K562 (cell line): ENCODE measurements at regions not wholly inside any gene's neighbourhood (a gene's known extent, or its start where the extent isn't known, plus 50 kb on each side); places are given as distances from the start of the nearest gene placed in this dataset.

Source experiments
- ELF1 ChIP-seq: fragments of 200-800 bp; sonication (Bioruptor generic); IDR thresholded peaks from 2 replicates; pipeline ENCODE4 v1.6.1; 2016; ENCODE audit warnings: missing genetic modification characterization, missing compliant biosample characterization
- ETV1 ChIP-seq: fragments of 450-650 bp; conservative IDR thresholded peaks from 2 replicates; pipeline ENCODE4 v1.6.1; 2016; ENCODE audit warnings: missing genetic modification characterization, control low read depth, low read depth, missing compliant biosample characterization
- FOSL1 ChIP-seq: fragments of 200-800 bp; sonication (Bioruptor generic); conservative IDR thresholded peaks from 2 replicates; pipeline ENCODE4 v1.6.1; 2016; ENCODE audit warnings: missing genetic modification characterization, missing compliant biosample characterization
- GATA2 ChIP-seq: sonication (generic); formaldehyde crosslinking; IDR thresholded peaks from 2 replicates; pipeline ENCODE4 v1.4.0; 2020; ENCODE audit warnings: mild to moderate bottlenecking, missing genetic modification reagents
- KDM2B ChIP-seq: fragments of 250-450 bp; sonication (Bioruptor Pico); IDR thresholded peaks from 2 replicates; pipeline ENCODE4 v1.8.0; 2021; ENCODE audit warnings: mild to moderate bottlenecking, moderate library complexity
- MAFF ChIP-seq: IDR thresholded peaks from 2 replicates; pipeline ENCODE4 v1.6.1; 2012; ENCODE audit warnings: low read length, improper control_type of control experiment
- MAFK ChIP-seq: IDR thresholded peaks from 2 replicates; pipeline ENCODE4 v1.6.1; 2011; ENCODE audit warnings: low read length, improper control_type of control experiment
- MECOM ChIP-seq: fragments of 250-450 bp; sonication (Bioruptor Pico); IDR thresholded peaks from 2 replicates; pipeline ENCODE4 v1.8.0; 2022; ENCODE audit warnings: inconsistent platforms
- MEF2D ChIP-seq: conservative IDR thresholded peaks from 2 replicates; pipeline ENCODE4 v1.6.1; 2016; ENCODE audit warnings: low read depth, missing genetic modification characterization, missing compliant biosample characterization
- NFE2 ChIP-seq: IDR thresholded peaks from 2 replicates; pipeline ENCODE4 v1.6.1; 2014; ENCODE audit warnings: antibody characterized with exemption, low read depth
- NFE2L1 ChIP-seq: fragments of 450-650 bp; IDR thresholded peaks from 2 replicates; pipeline ENCODE4 v1.6.1; 2016; ENCODE audit warnings: missing genetic modification characterization, low read depth, mild to moderate bottlenecking, missing compliant biosample characterization, moderate library complexity, borderline replicate concordance
- SNIP1 ChIP-seq: fragments of 450-650 bp; IDR thresholded peaks from 2 replicates; pipeline ENCODE4 v1.7.1; 2017; ENCODE audit warnings: low read depth, mild to moderate bottlenecking
- SRF ChIP-seq, 2 experiments: fragments of 250-450, 450-650 bp in 1 of 2; sonication (Bioruptor Pico) in 1 of 2; sonication (generic) in 1 of 2; formaldehyde crosslinking; IDR thresholded peaks; 2 replicates each; pipeline versions ENCODE4 v1.5.0 to v1.5.1; 2020 to 2022; ENCODE audit warnings: mild to moderate bottlenecking in 1 of 2, missing genetic modification reagents in 1 of 2
- ZNF143 ChIP-seq: sonication (generic); formaldehyde crosslinking; IDR thresholded peaks from 2 replicates; pipeline ENCODE4 v1.9.0; 2022; ENCODE audit warnings: mild to moderate bottlenecking, missing genetic modification reagents
- ZNF707 ChIP-seq: fragments of 250-450 bp; sonication (Bioruptor Pico); conservative IDR thresholded peaks from 2 replicates; pipeline ENCODE4 v1.8.0; 2022; ENCODE audit warnings: inconsistent platforms, mild to moderate bottlenecking, moderate library complexity
- TF ChIP-seq, protein P1 (sequence below), 2 experiments: IDR thresholded peaks in 1 of 2; conservative IDR thresholded peaks in 1 of 2; 2 replicates each; pipeline ENCODE4 v1.6.1; 2016; ENCODE audit warnings: low read depth in 2 of 2, mild to moderate bottlenecking in 1 of 2, missing compliant biosample characterization in 1 of 2, missing genetic modification characterization in 1 of 2, moderate library complexity in 1 of 2
- TF ChIP-seq, protein P2 (sequence below): fragments of 250-450 bp; sonication (Bioruptor Pico); IDR thresholded peaks from 2 replicates; pipeline ENCODE4 v1.4.0; 2020; ENCODE audit warnings: borderline replicate concordance

DNA sequence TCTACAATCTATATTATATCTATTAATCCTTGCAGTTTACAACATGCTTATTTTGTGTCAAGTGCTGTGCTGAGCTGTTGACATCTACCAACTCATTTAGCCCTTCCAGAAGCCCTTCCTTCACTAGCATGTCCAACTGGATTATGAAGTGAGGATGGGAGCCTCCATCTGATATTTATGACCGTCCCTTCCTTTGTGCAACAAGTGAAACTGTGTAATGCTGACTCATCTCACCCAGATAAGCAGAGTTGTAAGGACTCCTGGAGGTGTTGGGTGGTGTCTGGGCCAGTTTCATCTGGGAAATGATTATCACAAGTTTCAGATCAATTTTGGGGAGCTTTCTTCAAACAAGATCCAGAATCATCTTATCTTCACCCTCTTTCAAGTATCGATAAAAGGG, 156.6 kb upstream of the ETAA1 start (continued):
- TF ChIP-seq, protein P1, sequence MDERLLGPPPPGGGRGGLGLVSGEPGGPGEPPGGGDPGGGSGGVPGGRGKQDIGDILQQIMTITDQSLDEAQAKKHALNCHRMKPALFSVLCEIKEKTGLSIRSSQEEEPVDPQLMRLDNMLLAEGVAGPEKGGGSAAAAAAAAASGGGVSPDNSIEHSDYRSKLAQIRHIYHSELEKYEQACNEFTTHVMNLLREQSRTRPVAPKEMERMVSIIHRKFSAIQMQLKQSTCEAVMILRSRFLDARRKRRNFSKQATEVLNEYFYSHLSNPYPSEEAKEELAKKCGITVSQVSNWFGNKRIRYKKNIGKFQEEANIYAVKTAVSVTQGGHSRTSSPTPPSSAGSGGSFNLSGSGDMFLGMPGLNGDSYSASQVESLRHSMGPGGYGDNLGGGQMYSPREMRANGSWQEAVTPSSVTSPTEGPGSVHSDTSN (CRISPR knock-in tag; IDR thresholded peaks at IDR 0.05; ENCODE audit: low read depth) = no peak
- TF ChIP-seq, protein P1 (tag; conservative IDR thresholded peaks at IDR 0.05; ENCODE audit: low read depth) = peak; percentile 63
- TF ChIP-seq MAFF (peak; percentile 76), SRF (CRISPR knock-in tag; IDR thresholded peaks at IDR 0.05) (no peak), GATA2 (no peak), ZNF707 (no peak), FOSL1 (tag) (no peak), MEF2D (tag) (no peak), NFE2 (peak; percentile 87), MAFK (peak; percentile 67), ZNF143 (CRISPR knock-in tag) (no peak), MECOM (CRISPR knock-in tag) (peak; percentile 24; the same call in 1 of the 2 replicates), NFE2L1 (peak; percentile 52; the same call in 1 of the 2 replicates), ETV1 (no peak), KDM2B (CRISPR knock-in tag) (no peak), ELF1 (tag) (no peak), SNIP1 (no peak)
- TF ChIP-seq, protein P2, sequence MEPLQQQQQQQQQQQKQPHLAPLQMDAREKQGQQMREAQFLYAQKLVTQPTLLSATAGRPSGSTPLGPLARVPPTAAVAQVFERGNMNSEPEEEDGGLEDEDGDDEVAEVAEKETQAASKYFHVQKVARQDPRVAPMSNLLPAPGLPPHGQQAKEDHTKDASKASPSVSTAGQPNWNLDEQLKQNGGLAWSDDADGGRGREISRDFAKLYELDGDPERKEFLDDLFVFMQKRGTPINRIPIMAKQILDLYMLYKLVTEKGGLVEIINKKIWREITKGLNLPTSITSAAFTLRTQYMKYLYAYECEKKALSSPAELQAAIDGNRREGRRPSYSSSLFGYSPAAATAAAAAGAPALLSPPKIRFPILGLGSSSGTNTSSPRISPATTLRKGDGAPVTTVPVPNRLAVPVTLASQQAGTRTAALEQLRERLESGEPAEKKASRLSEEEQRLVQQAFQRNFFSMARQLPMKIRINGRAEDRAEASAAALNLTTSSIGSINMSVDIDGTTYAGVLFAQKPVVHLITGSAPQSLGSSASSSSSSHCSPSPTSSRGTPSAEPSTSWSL = no peak
